SH-SY5Y (cell line): ENCODE measurements at regions not wholly inside any gene's neighbourhood (a gene's known extent, or its start where the extent isn't known, plus 50 kb on each side); places are given as distances from the start of the nearest gene placed in this dataset.

Source experiments
- GATA2 ChIP-seq: IDR thresholded peaks from 2 replicates; pipeline ENCODE4 v1.6.1; 2011; ENCODE audit warnings: mild to moderate bottlenecking, low read depth, low read length
- GATA3 ChIP-seq: IDR thresholded peaks from 2 replicates; pipeline ENCODE4 v1.6.1; 2011; ENCODE audit warnings: low read depth, mild to moderate bottlenecking, low read length, moderate library complexity

- TF ChIP-seq GATA2 (no peak), GATA3 (no peak)
These were observed 89.1 kb upstream of the ZDHHC17 start for GRCh38 chr12:76674669-76675315.
